ENCODE measurements at regions not wholly inside any gene's neighbourhood (a gene's known extent, or its start where the extent isn't known, plus 50 kb on each side); places are given as distances from the start of the nearest gene placed in this dataset.

DNA sequence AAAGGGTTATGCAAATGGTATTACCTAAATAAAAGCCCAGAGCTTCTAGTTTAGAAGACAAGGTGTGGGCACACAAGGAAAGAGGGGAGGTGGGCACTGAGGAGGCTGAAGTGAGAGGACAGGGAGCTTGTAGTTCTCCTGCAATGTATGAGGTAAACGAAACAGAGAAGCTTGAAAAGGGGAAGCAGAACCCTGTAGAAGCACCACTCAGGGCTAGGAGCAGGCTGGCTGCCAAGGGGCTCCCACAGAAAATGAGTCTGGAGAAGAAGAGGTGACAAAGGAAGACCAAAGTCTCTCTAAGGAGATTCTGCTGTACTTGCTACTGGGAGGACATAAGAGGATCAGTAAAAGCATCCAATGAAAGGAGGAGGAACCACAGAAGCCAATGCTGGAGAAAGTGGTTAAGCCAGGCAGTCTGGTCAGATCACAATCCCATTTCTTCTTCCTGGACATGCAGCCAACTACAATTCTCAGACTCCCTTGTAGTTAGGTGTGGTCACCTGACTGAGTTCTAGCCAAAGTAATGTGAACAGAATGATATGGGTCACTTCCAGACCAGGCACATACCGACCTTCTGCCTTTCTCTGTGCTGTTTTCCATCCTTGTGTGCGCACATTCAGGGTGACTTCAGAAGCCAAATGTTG is 174.5 kb upstream of the MAP3K1 start:
- peaks cover 22% of the 10 kb centered on the region for H3K4me1 ChIP-seq (ENCODE audit: low read depth)

DNA sequence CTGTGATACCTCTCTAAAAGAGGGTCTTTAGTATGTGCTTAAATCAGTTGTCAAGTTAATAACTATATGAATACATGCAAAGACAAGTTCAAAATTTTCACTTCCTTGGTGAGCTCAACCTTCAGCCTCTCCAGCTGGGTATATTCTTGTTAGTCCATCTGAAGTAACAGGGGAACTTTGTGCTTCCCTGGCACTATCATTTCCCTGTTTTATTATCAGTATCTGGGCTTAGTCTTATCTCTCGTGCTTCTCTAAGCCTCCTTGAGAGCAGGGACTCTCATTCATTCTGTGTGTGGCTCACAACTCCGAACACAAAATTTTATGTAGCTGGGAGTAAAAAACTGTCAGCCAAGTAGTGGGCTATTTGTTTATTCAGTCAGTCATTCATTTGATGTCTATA is 175.9 kb upstream of the MAP3K1 start:
- DNase-seq (ENCODE audit: low read depth in 1 of 2, low spot score in 1 of 2), result no peak
- Histone ChIP-seq H3K4me3 (no peak overlapping the region), H3K36me3 (no peaks in the 10 kb centered on the region), H3K4me1 (ENCODE audit: low read depth) (peaks cover 22% of the 10 kb centered on the region), H3K27me3 (no peaks in the 10 kb centered on the region), H3K27ac (no peak overlapping the region), H3K9me3 (ENCODE audit: low read depth) (no peaks in the 10 kb centered on the region)
- TF ChIP-seq, protein P1, sequence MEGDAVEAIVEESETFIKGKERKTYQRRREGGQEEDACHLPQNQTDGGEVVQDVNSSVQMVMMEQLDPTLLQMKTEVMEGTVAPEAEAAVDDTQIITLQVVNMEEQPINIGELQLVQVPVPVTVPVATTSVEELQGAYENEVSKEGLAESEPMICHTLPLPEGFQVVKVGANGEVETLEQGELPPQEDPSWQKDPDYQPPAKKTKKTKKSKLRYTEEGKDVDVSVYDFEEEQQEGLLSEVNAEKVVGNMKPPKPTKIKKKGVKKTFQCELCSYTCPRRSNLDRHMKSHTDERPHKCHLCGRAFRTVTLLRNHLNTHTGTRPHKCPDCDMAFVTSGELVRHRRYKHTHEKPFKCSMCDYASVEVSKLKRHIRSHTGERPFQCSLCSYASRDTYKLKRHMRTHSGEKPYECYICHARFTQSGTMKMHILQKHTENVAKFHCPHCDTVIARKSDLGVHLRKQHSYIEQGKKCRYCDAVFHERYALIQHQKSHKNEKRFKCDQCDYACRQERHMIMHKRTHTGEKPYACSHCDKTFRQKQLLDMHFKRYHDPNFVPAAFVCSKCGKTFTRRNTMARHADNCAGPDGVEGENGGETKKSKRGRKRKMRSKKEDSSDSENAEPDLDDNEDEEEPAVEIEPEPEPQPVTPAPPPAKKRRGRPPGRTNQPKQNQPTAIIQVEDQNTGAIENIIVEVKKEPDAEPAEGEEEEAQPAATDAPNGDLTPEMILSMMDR (IDR thresholded peaks at IDR 0.05; ENCODE audit: low read depth, low read length), result no peak

More for the DNA sequence above, 174.5 kb upstream of the MAP3K1 start:
- H3K27ac ChIP-seq, result no peak overlapping the region
- no peaks in the 10 kb centered on the region for H3K36me3 ChIP-seq
- no peaks in the 10 kb centered on the region for H3K9me3 ChIP-seq (ENCODE audit: low read depth)
- DNase-seq (ENCODE audit: low read depth in 1 of 2, low spot score in 1 of 2), result no peak
- TF ChIP-seq, protein P1 (IDR thresholded peaks at IDR 0.05; ENCODE audit: low read depth, low read length), result no peak
- H3K4me3 ChIP-seq, result no peak overlapping the region
- no peaks in the 10 kb centered on the region for H3K27me3 ChIP-seq

DNA sequence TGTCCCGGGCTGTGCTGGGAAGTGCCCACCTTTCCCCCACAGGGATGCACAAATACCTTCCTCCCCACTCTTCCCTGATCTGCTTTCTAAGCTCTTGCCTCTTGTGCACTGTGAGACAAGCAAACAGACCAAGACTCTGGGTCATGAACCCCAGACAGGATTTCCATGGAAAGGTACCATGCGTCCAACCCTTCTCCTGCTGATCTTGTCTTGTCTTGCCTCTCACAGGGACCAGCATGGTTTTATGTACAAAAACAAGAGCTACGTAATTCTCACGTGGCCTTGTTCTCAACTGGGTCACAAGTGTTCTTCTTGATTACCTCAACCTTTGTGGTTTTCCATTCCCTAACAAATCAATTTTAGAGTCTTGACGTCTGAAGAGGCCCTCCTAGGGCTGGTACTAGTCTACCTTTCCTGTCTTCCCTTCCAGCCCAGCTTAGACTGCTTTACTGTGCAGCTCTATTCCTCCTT is 176.5 kb upstream of the MAP3K1 start:
- H3K27me3 ChIP-seq, result no peaks in the 10 kb centered on the region
- TF ChIP-seq, protein P1 (IDR thresholded peaks at IDR 0.05; ENCODE audit: low read depth, low read length), result no peak
- no peaks in the 10 kb centered on the region for H3K36me3 ChIP-seq
- peaks cover 22% of the 10 kb centered on the region for H3K4me1 ChIP-seq (ENCODE audit: low read depth)
- H3K4me3 ChIP-seq, result no peak overlapping the region
- H3K9me3 ChIP-seq (ENCODE audit: low read depth), result no peaks in the 10 kb centered on the region
- no peak overlapping the region for H3K27ac ChIP-seq
- DNase-seq (ENCODE audit: low read depth in 1 of 2, low spot score in 1 of 2), result no peak

DNA sequence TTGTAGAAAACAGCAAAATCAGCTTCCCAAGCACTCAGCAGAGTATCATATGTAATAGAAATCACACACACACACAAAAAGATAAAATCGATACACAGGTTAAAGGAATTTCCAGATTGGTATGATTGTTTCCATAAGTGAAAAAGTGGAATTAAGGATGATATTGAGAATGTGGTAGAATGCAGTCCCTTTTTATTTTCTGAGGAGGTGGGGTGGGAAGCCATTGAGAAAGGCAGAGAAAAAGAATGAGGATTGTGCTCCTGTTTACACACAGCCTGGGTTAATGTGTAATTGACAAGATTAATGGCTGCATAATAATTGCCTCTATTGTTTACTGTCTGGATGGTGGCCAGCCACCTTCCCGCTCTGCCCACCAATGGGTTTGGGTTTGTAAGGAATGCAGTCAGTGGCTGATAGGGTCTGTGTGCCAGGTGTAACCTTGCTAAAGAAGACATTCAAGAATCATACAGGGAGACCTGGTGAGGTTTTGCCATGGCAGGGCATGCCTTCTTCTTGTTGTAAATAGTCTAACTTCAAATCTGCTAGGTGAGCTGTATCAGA is 177.2 kb upstream of the MAP3K1 start:
- Histone ChIP-seq H3K27ac (no peak overlapping the region), H3K9me3 (ENCODE audit: low read depth) (no peaks in the 10 kb centered on the region), H3K27me3 (no peaks in the 10 kb centered on the region), H3K4me1 (ENCODE audit: low read depth) (peaks cover 22% of the 10 kb centered on the region), H3K36me3 (no peaks in the 10 kb centered on the region), H3K4me3 (no peak overlapping the region)
- TF ChIP-seq, protein P1 (IDR thresholded peaks at IDR 0.05; ENCODE audit: low read depth, low read length), result no peak
- DNase-seq (ENCODE audit: low read depth in 1 of 2, low spot score in 1 of 2), result no peak

DNA sequence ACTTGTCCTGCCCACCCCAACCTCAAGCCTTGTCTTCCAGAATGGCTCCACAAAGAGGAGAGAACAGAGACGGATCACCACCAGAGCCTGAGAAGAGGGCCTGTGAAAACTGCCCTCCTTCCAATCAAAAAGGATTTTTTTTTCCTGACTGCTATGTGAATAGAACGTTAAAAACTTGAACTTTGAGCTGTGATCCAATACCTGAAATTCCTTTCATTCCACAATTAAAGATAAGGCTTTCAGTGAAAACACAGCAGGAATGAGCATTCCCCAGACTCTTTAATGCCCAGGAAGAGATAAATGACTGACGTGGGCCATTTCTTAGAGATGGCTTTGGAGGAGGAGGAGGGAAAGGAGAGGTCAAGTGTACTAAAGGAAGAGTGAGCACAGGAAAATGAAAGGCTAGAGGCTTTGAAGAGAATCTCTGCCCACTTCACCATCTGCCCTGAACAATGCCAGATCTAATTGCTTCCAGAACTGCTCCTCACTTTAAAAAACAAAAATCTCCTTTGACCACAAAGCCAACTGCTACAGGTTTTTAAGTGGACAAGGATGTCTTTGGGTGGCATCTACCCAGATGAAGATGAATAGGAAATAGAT is 177.9 kb upstream of the MAP3K1 start:
- peak in 1 of 2 donors; percentile 36 for DNase-seq (ENCODE audit: low read depth in 1 of 2, low spot score in 1 of 2)
- no peaks in the 10 kb centered on the region for H3K36me3 ChIP-seq
- no peaks in the 10 kb centered on the region for H3K27me3 ChIP-seq
- no peaks in the 10 kb centered on the region for H3K9me3 ChIP-seq (ENCODE audit: low read depth)
- H3K4me3 ChIP-seq, result no peak overlapping the region
- H3K4me1 ChIP-seq (ENCODE audit: low read depth), result peaks cover 22% of the 10 kb centered on the region
- H3K27ac ChIP-seq, result no peak overlapping the region
- TF ChIP-seq, protein P1 (IDR thresholded peaks at IDR 0.05; ENCODE audit: low read depth, low read length), result no peak
